LNCAP (cell line): ENCODE measurements at regions not wholly inside any gene's neighbourhood (a gene's known extent, or its start where the extent isn't known, plus 50 kb on each side); places are given as distances from the start of the nearest gene placed in this dataset.

Experiments
- TF ChIP-seq, protein P1 (sequence below): fragments of 450-650 bp; IDR thresholded peaks from 2 replicates; pipeline ENCODE4 v1.5.1; 2017; ENCODE audit warnings: mild to moderate bottlenecking

DNA sequence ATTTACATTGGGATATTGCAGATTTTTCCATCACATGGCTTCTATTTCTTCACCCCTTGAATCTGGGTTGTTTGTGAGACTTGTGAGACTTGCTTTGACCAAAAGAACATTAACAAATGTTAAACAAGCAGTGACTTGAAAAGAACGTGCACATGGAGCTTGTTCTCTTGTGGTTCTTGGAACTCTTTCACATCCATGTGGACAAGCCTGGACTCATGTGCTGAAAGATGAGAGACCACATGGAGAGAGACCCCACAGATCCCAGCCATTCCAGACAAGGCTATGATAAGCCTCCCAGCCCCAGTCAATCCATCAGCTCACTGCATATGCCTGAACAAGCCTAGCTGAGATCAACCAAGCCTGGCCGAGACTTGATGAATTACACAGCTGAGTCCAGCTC lies 1365.7 kb upstream of the GJE1 start:
- TF ChIP-seq, protein P1, sequence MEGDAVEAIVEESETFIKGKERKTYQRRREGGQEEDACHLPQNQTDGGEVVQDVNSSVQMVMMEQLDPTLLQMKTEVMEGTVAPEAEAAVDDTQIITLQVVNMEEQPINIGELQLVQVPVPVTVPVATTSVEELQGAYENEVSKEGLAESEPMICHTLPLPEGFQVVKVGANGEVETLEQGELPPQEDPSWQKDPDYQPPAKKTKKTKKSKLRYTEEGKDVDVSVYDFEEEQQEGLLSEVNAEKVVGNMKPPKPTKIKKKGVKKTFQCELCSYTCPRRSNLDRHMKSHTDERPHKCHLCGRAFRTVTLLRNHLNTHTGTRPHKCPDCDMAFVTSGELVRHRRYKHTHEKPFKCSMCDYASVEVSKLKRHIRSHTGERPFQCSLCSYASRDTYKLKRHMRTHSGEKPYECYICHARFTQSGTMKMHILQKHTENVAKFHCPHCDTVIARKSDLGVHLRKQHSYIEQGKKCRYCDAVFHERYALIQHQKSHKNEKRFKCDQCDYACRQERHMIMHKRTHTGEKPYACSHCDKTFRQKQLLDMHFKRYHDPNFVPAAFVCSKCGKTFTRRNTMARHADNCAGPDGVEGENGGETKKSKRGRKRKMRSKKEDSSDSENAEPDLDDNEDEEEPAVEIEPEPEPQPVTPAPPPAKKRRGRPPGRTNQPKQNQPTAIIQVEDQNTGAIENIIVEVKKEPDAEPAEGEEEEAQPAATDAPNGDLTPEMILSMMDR = no peak

- TF ChIP-seq, protein P1 = no peak
These were observed 1374.4 kb upstream of the GJE1 start for GRCh38 chr6:140758169-140758877.

DNA sequence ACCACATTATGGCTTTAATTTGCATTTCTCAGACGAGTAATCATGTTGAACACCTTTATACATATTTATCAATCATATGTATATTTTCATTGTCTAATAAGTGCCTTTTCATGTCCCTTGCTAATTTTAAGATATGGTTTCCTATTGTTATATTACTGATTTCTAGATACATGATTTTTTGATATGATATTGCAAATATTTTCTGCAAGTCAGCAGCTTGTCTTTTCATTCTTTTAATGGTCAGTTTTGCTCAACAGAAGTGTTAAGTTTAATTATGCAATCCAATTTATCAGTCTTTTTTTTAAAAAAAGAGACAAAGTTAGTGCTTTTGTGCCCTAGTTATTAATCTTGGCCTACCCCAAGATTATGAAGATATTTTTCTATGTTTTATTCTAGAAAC lies 1377.8 kb upstream of the CITED2 start:
- TF ChIP-seq, protein P1 = no peak

- TF ChIP-seq, protein P1 = no peak
These were observed 1372.7 kb upstream of the CITED2 start for GRCh38 chr6:140747114-140747513.

DNA sequence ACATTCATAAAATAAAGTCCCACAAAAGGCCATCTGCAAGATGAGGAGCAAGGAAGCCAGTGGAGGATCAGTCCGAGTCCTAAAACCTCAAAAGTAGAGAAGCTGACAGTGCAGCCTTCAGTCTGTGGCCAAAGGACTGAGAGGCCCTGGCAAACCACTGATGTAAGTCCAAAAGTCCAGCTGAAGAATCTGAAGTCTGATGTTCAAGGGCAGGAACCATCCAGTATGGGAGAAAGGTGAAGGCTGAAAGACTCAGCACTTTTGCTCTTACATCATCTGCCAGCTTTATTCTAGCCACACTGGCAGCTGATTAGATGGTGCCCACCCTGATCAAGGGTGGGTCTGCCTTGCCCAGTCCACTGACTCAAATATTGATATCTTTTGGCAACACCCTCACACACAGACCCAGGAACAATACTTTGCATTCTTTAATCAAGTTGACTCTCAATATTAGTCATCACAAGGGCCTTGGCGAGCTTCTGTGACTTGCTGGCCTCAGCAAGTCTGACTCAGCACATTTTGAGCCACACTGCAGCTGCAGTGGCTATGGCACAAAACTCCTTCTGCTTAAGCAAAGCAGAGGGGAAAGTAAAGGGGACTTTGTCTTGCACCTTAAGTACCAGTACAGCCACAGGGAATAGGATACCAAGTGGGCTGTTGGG lies 1370.3 kb upstream of the CITED2 start:
- TF ChIP-seq, protein P1 = no peak

DNA sequence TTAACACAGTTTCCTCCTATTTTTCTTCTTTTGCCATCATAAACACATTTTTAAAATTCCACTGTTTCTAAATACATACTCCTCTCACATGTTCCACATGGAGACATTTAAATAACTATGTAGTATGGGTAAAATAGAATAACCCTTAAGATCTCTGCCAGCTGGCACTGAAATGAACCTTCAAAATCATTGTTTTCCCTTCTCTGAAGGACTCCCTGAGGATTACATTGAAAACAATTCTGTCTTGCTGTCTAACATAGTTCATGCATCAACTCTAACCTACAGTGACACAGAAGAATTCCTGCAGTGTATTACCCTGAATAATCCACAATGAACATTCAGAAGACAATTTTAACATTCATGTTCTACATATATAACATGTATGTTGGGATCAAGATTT lies 1361.8 kb upstream of the CITED2 start:
- TF ChIP-seq, protein P1 = no peak

GRCh38 chr6:140732991-140733390 lies 1358.5 kb upstream of the CITED2 start:
- TF ChIP-seq, protein P1 = no peak
